Astrocyte (in vitro differentiated cells and primary cell): ENCODE measurements at regions not wholly inside any gene's neighbourhood (a gene's known extent, or its start where the extent isn't known, plus 50 kb on each side); places are given as distances from the start of the nearest gene placed in this dataset.

Experiments used
- DNase-seq: peaks from one replicate; pipeline ENCODE4 v3.0.0-alpha.2; 2010; ENCODE audit warnings: low read depth
- FAIRE-seq: peaks from 2 replicates; lab custom pipeline; 2011; peaks lifted over from hg19 to GRCh38; lab: Jason Lieb, UNC
- H2AFZ ChIP-seq: 2 replicates; pipeline ENCODE4 v1.6.0; 2012; ENCODE audit warnings: low read depth, low read length, inconsistent platforms
- H3K27ac ChIP-seq: 2 replicates; pipeline ENCODE4 v1.5.1; 2011; ENCODE audit warnings: low read depth, low read length, inconsistent platforms
- H3K27me3 ChIP-seq: 2 replicates; pipeline ENCODE4 v1.6.0; 2011; ENCODE audit warnings: low read length, inconsistent platforms; ENCODE audit not compliant: insufficient read depth
- H3K36me3 ChIP-seq: 2 replicates; pipeline ENCODE4 v1.5.1; 2011; ENCODE audit warnings: low read length, inconsistent platforms; ENCODE audit not compliant: insufficient read depth
- H3K4me1 ChIP-seq: 2 replicates; pipeline ENCODE4 v1.5.1; 2011; ENCODE audit warnings: low read length, inconsistent platforms; ENCODE audit not compliant: insufficient read depth
- H3K4me2 ChIP-seq: 2 replicates; pipeline ENCODE4 v1.6.0; 2012; ENCODE audit warnings: low read length, inconsistent platforms
- H3K4me3 ChIP-seq: 2 replicates; pipeline ENCODE4 v1.5.1; 2011; ENCODE audit warnings: low read depth, mild to moderate bottlenecking, low read length, inconsistent platforms; ENCODE audit not compliant: insufficient read depth
- H3K79me2 ChIP-seq: 2 replicates; pipeline ENCODE4 v1.6.0; 2012; ENCODE audit warnings: mild to moderate bottlenecking, low read length, inconsistent platforms; ENCODE audit not compliant: insufficient read depth
- H3K9ac ChIP-seq: 2 replicates; pipeline ENCODE4 v1.6.0; 2012; ENCODE audit warnings: mild to moderate bottlenecking, low read length, inconsistent platforms
- H3K9me3 ChIP-seq: 2 replicates; pipeline ENCODE4 v1.5.1; 2012; ENCODE audit warnings: low read depth, mild to moderate bottlenecking, low read length, inconsistent platforms; ENCODE audit not compliant: insufficient read depth
- H4K20me1 ChIP-seq: 2 replicates; pipeline ENCODE4 v1.6.0; 2012; ENCODE audit warnings: low read length, inconsistent platforms; ENCODE audit not compliant: insufficient read depth
- H3K27ac Mint-ChIP-seq: one replicate; pipeline ENCODE4 v1.8.0; 2021; ENCODE audit warnings: mild to moderate bottlenecking, mixed read lengths; ENCODE audit not compliant: unreplicated experiment
- H3K27me3 Mint-ChIP-seq: one replicate; pipeline ENCODE4 v1.8.0; 2021; ENCODE audit warnings: low read depth, mixed read lengths; ENCODE audit not compliant: unreplicated experiment
- H3K36me3 Mint-ChIP-seq: one replicate; pipeline ENCODE4 v1.8.0; 2021; ENCODE audit warnings: low read depth, mixed read lengths; ENCODE audit not compliant: unreplicated experiment
- H3K4me1 Mint-ChIP-seq: one replicate; pipeline ENCODE4 v1.8.0; 2021; ENCODE audit warnings: low read depth, mixed read lengths; ENCODE audit not compliant: unreplicated experiment
- H3K4me3 Mint-ChIP-seq: one replicate; pipeline ENCODE4 v1.8.0; 2021; ENCODE audit warnings: mild to moderate bottlenecking, moderate library complexity, mixed read lengths; ENCODE audit not compliant: unreplicated experiment
- H3K9me3 Mint-ChIP-seq: one replicate; pipeline ENCODE4 v1.8.0; 2021; ENCODE audit warnings: mild to moderate bottlenecking, mixed read lengths; ENCODE audit not compliant: unreplicated experiment
- EZH2 ChIP-seq: IDR thresholded peaks from 2 replicates; pipeline ENCODE4 v1.6.1; 2012; ENCODE audit warnings: mild to moderate bottlenecking, low read length, inconsistent platforms; ENCODE audit not compliant: insufficient read depth
- TF ChIP-seq, protein P1 (sequence below): IDR thresholded peaks from 2 replicates; pipeline ENCODE4 v1.5.1; 2011; ENCODE audit warnings: low read depth, mild to moderate bottlenecking, inconsistent platforms, low read length, moderate library complexity; ENCODE audit not compliant: insufficient read depth

GRCh38 chr9:19681846-19682245, 107.0 kb downstream of the SLC24A2 start:
- Histone ChIP-seq H3K79me2 (no peaks in the 10 kb centered on the region), H3K4me3 (no peak overlapping the region), H4K20me1 (no peaks in the 10 kb centered on the region), H3K9ac (no peak overlapping the region), H3K9me3 (no peaks in the 10 kb centered on the region), H3K27ac (no peak overlapping the region), H3K4me1 (no peaks in the 10 kb centered on the region), H3K27me3 (no peaks in the 10 kb centered on the region), H2AFZ (no peak overlapping the region), H3K4me2 (no peak overlapping the region), H3K36me3 (no peaks in the 10 kb centered on the region)
- Mint-ChIP-seq H3K9me3 (peaks cover 3% of the 10 kb centered on the region), H3K27me3 (no peaks in the 10 kb centered on the region), H3K36me3 (no peaks in the 10 kb centered on the region), H3K27ac (no peak overlapping the region), H3K4me1 (peaks cover 1% of the 10 kb centered on the region), H3K4me3 (no peak overlapping the region)
- DNase-seq (no peak), FAIRE-seq (no peak)
- TF ChIP-seq EZH2: no peak
- TF ChIP-seq, protein P1, sequence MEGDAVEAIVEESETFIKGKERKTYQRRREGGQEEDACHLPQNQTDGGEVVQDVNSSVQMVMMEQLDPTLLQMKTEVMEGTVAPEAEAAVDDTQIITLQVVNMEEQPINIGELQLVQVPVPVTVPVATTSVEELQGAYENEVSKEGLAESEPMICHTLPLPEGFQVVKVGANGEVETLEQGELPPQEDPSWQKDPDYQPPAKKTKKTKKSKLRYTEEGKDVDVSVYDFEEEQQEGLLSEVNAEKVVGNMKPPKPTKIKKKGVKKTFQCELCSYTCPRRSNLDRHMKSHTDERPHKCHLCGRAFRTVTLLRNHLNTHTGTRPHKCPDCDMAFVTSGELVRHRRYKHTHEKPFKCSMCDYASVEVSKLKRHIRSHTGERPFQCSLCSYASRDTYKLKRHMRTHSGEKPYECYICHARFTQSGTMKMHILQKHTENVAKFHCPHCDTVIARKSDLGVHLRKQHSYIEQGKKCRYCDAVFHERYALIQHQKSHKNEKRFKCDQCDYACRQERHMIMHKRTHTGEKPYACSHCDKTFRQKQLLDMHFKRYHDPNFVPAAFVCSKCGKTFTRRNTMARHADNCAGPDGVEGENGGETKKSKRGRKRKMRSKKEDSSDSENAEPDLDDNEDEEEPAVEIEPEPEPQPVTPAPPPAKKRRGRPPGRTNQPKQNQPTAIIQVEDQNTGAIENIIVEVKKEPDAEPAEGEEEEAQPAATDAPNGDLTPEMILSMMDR: no peak

- no peak overlapping the region for H3K27ac ChIP-seq
- Mint-ChIP-seq H3K9me3 (no peaks in the 10 kb centered on the region), H3K36me3 (no peaks in the 10 kb centered on the region), H3K27ac (no peak overlapping the region), H3K4me3 (no peak overlapping the region), H3K4me1 (peaks cover 1% of the 10 kb centered on the region), H3K27me3 (no peaks in the 10 kb centered on the region)
- DNase-seq (no peak), FAIRE-seq (no peak)
- H3K4me2 ChIP-seq: no peak overlapping the region
- no peak overlapping the region for H2AFZ ChIP-seq
- no peak for TF ChIP-seq EZH2
- TF ChIP-seq, protein P1: no peak
- H3K4me3 ChIP-seq: no peak overlapping the region
- H3K9ac ChIP-seq: no peak overlapping the region
- no peaks in the 10 kb centered on the region for H3K9me3 ChIP-seq
- no peaks in the 10 kb centered on the region for H3K36me3 ChIP-seq
- no peaks in the 10 kb centered on the region for H3K79me2 ChIP-seq
- no peaks in the 10 kb centered on the region for H3K4me1 ChIP-seq
- H3K27me3 ChIP-seq: no peaks in the 10 kb centered on the region
- no peaks in the 10 kb centered on the region for H4K20me1 ChIP-seq
Observed at GRCh38 chr9:19677924-19678323, 110.9 kb downstream of the SLC24A2 start.

DNA sequence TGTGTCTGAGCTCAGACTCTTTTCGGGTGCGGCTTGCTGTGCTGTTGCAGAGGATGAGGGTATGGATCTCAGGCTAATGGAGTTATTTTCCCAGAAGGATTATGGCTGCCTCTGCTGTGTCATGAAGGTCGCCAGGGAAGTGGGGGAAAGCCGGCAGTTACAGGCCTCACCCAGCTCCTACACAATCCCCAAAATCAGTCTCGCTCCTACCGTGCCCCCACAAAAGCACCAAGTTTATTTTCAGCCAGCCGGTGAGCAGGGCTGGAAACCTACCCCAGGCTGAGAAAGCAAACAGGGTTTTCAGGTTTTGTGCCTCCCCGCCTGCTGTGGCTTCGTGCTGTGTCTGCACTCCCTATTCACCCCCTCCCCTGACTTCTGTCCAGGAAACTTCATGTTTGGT, 113.3 kb downstream of the SLC24A2 start:
- Mint-ChIP-seq H3K27me3 (no peaks in the 10 kb centered on the region), H3K27ac (no peak overlapping the region), H3K4me3 (no peak overlapping the region), H3K4me1 (no peaks in the 10 kb centered on the region), H3K9me3 (no peaks in the 10 kb centered on the region), H3K36me3 (no peaks in the 10 kb centered on the region)
- no peaks in the 10 kb centered on the region for H4K20me1 ChIP-seq
- no peaks in the 10 kb centered on the region for H3K36me3 ChIP-seq
- DNase-seq: no peak
- no peak overlapping the region for H3K27ac ChIP-seq
- no peak overlapping the region for H3K4me2 ChIP-seq
- no peak overlapping the region for H3K4me3 ChIP-seq
- no peak for FAIRE-seq
- H3K9me3 ChIP-seq: no peaks in the 10 kb centered on the region
- no peak for TF ChIP-seq EZH2
- TF ChIP-seq, protein P1: no peak
- H3K27me3 ChIP-seq: no peaks in the 10 kb centered on the region
- no peak overlapping the region for H3K9ac ChIP-seq
- no peak overlapping the region for H2AFZ ChIP-seq
- no peaks in the 10 kb centered on the region for H3K79me2 ChIP-seq
- H3K4me1 ChIP-seq: no peaks in the 10 kb centered on the region
